WTC11 (cell line): ENCODE measurements at regions not wholly inside any gene's neighbourhood (a gene's known extent, or its start where the extent isn't known, plus 50 kb on each side); places are given as distances from the start of the nearest gene placed in this dataset.

Source experiments
- ATAC-seq: fragments of 200-7000 bp; cut with Tn5 transposase; 2 replicates; pipeline ENCODE4 v1.10.0; 2021; ENCODE audit warnings: mild to moderate bottlenecking, moderate library complexity
- CTCF ChIA-PET: fragments of 300-600 bp; sonication (Branson Sonifier 250); formaldehyde crosslinking; loops from one replicate; lab custom pipeline; 2021; ENCODE audit warnings: antibody characterized with exemption; lab: Charles Lee
- POLR2A ChIA-PET: fragments of 350-600 bp; sonication (Branson Sonifier 250); formaldehyde crosslinking; loops from one replicate; lab custom pipeline; 2021; ENCODE audit warnings: antibody characterized with exemption; lab: Charles Lee
- DNase-seq: peaks from one replicate; pipeline ENCODE4 v3.0.0; 2021; ENCODE audit warnings: low spot score
- H3K27ac Mint-ChIP-seq: 2 replicates; pipeline ENCODE4 v1.8.0; 2021; ENCODE audit warnings: mixed read lengths
- H3K27me3 Mint-ChIP-seq: 2 replicates; pipeline ENCODE4 v1.8.0; 2021; ENCODE audit warnings: low read depth, mild to moderate bottlenecking, moderate library complexity, mixed read lengths
- H3K36me3 Mint-ChIP-seq: 2 replicates; pipeline ENCODE4 v1.8.0; 2021; ENCODE audit warnings: mixed read lengths
- H3K4me1 Mint-ChIP-seq: 2 replicates; pipeline ENCODE4 v1.8.0; 2022; ENCODE audit warnings: mixed read lengths
- H3K4me3 Mint-ChIP-seq: 2 replicates; pipeline ENCODE4 v1.8.0; 2021; ENCODE audit warnings: mild to moderate bottlenecking, moderate library complexity, mixed read lengths
- H3K9me3 Mint-ChIP-seq: 2 replicates; pipeline ENCODE4 v1.8.0; 2021; ENCODE audit warnings: mixed read lengths
- ATF1 ChIP-seq: sonication (generic); formaldehyde crosslinking; IDR thresholded peaks from 2 replicates; pipeline ENCODE4 v1.8.1; 2023; ENCODE audit warnings: mild to moderate bottlenecking, moderate library complexity, missing genetic modification reagents
- GRHL2 ChIP-seq: fragments of 250-450 bp; sonication (Bioruptor Pico); IDR thresholded peaks from 2 replicates; pipeline ENCODE4 v1.8.0; 2022; ENCODE audit warnings: mild to moderate bottlenecking, moderate library complexity; ENCODE audit not compliant: insufficient replicate concordance, severe bottlenecking
- JAZF1 ChIP-seq: fragments of 250-450 bp; sonication (Bioruptor Pico); IDR thresholded peaks from 2 replicates; pipeline ENCODE4 v1.9.0; 2021; ENCODE audit warnings: moderate library complexity, mild to moderate bottlenecking, inconsistent platforms
- KAT7 ChIP-seq: sonication (generic); formaldehyde crosslinking; IDR thresholded peaks from 2 replicates; pipeline ENCODE4 v1.8.1; 2023; ENCODE audit warnings: missing genetic modification reagents, mild to moderate bottlenecking, borderline replicate concordance
- MYBL2 ChIP-seq: sonication (generic); formaldehyde crosslinking; IDR thresholded peaks from 2 replicates; pipeline ENCODE4 v1.8.1; 2023; ENCODE audit warnings: mild to moderate bottlenecking, moderate library complexity, missing genetic modification reagents
- OVOL2 ChIP-seq: fragments of 250-450 bp; sonication (Bioruptor Pico); IDR thresholded peaks from 2 replicates; pipeline ENCODE4 v1.9.0; 2021; ENCODE audit warnings: mild to moderate bottlenecking, borderline replicate concordance
- PRRX2 ChIP-seq: fragments of 250-450 bp; sonication (Bioruptor Pico); IDR thresholded peaks from 2 replicates; pipeline ENCODE4 v1.8.0; 2021; ENCODE audit warnings: mild to moderate bottlenecking
- SMAD4 ChIP-seq: sonication (generic); formaldehyde crosslinking; IDR thresholded peaks from 2 replicates; pipeline ENCODE4 v1.8.0; 2022; ENCODE audit warnings: mild to moderate bottlenecking, missing genetic modification reagents
- SP1 ChIP-seq: sonication (generic); formaldehyde crosslinking; conservative IDR thresholded peaks from 2 replicates; pipeline ENCODE4 v1.8.1; 2022; ENCODE audit warnings: missing genetic modification reagents
- TP53 ChIP-seq: sonication (generic); formaldehyde crosslinking; IDR thresholded peaks from 2 replicates; pipeline ENCODE4 v1.8.1; 2023; ENCODE audit warnings: mild to moderate bottlenecking, missing genetic modification reagents
- TF ChIP-seq, protein P1 (sequence below): sonication (generic); formaldehyde crosslinking; conservative IDR thresholded peaks from 2 replicates; pipeline ENCODE4 v1.8.1; 2022; ENCODE audit warnings: mild to moderate bottlenecking, missing genetic modification reagents
- TF ChIP-seq, protein P2 (sequence below): fragments of 250-450 bp; sonication (Bioruptor Pico); IDR thresholded peaks from 2 replicates; pipeline ENCODE4 v1.8.0; 2021; ENCODE audit warnings: mild to moderate bottlenecking
- TF ChIP-seq, protein P3 (sequence below): fragments of 250-450 bp; sonication (Bioruptor Pico); IDR thresholded peaks from 2 replicates; pipeline ENCODE4 v1.9.0; 2021; ENCODE audit warnings: moderate library complexity, mild to moderate bottlenecking, inconsistent platforms, borderline replicate concordance
- TF ChIP-seq, protein P4 (sequence below): sonication (generic); formaldehyde crosslinking; IDR thresholded peaks from 2 replicates; pipeline ENCODE4 v1.8.1; 2022; ENCODE audit warnings: mild to moderate bottlenecking, missing genetic modification reagents, moderate library complexity, borderline replicate concordance
- TF ChIP-seq, protein P5 (sequence below): sonication (generic); formaldehyde crosslinking; IDR thresholded peaks from 2 replicates; pipeline ENCODE4 v1.8.1; 2023; ENCODE audit warnings: mild to moderate bottlenecking, missing genetic modification reagents
- TF ChIP-seq, protein P6 (sequence below): sonication (generic); formaldehyde crosslinking; IDR thresholded peaks from 2 replicates; pipeline ENCODE4 v1.8.1; 2023; ENCODE audit warnings: mild to moderate bottlenecking, missing genetic modification reagents
- TF ChIP-seq, protein P7 (sequence below): sonication (generic); formaldehyde crosslinking; IDR thresholded peaks from 2 replicates; pipeline ENCODE4 v1.8.1; 2022; ENCODE audit warnings: low read depth, mild to moderate bottlenecking, moderate library complexity, missing genetic modification reagents, borderline replicate concordance
- TF ChIP-seq, protein P8 (sequence below): sonication (generic); formaldehyde crosslinking; IDR thresholded peaks from 2 replicates; pipeline ENCODE4 v1.8.0; 2023; ENCODE audit warnings: missing genetic modification reagents
- TF ChIP-seq, protein P9 (sequence below): sonication (generic); formaldehyde crosslinking; IDR thresholded peaks from 2 replicates; pipeline ENCODE4 v1.8.0; 2022; ENCODE audit warnings: mild to moderate bottlenecking, missing genetic modification reagents
- TF ChIP-seq, protein P10 (sequence below): fragments of 250-450 bp; sonication (Bioruptor Pico); conservative IDR thresholded peaks from 2 replicates; pipeline ENCODE4 v1.9.0; 2021; ENCODE audit warnings: mild to moderate bottlenecking

DNA sequence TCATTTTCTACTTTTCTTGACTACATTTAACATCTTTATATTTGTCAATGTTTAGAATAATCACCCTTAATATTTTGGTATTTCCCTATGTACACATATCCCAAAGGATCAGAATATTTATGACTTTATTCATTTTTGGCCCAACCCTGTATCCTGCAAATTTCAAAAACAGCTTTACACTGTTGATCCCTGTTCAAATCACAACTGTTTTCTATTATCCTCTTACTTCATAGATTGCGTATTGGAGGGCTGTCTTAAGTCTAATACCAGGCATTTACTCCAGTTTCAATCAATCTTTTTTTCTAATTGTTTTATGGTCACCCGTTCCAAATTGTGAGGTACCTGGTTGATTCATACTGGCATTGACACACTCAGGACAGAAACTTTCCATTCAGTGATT, 107.9 kb downstream of the RPL22L1 start:
- ATAC-seq, result no peak

DNA sequence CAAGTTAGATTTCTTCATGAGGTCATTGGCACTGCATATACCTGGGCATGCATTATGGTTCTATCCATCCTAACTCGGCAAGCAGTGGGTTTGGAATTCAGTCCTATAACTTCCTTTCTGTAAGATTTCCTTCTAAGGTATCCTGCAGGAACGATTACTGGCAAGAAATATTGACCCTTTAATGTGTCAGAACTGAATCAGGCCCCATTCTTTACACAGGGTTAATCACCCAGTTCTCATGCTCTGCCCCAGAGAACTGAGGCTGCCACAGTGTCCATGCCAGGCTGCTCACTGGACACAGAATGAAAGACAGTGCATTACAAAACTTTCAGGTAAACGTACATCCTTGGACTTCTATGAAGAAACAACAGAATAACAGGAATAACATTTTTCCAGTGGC, 108.9 kb downstream of the RPL22L1 start:
- no peaks in the 10 kb centered on the region for H3K9me3 Mint-ChIP-seq
- no peak overlapping the region for H3K4me3 Mint-ChIP-seq
- H3K36me3 Mint-ChIP-seq, result no peaks in the 10 kb centered on the region
- H3K27me3 Mint-ChIP-seq, result no peaks in the 10 kb centered on the region
- CTCF ChIA-PET, result no interaction called here
- POLR2A ChIA-PET, result no interaction called here
- peaks cover 3% of the 10 kb centered on the region; the same call in 1 of the 2 replicates for H3K4me1 Mint-ChIP-seq
- ATAC-seq (no peak), DNase-seq (no peak)
- no peak overlapping the region for H3K27ac Mint-ChIP-seq
- TF ChIP-seq, protein P1, sequence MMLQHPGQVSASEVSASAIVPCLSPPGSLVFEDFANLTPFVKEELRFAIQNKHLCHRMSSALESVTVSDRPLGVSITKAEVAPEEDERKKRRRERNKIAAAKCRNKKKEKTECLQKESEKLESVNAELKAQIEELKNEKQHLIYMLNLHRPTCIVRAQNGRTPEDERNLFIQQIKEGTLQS (CRISPR knock-in tag), result no peak
- TF ChIP-seq JAZF1 (CRISPR knock-in tag) (no peak), KAT7 (no peak), PRRX2 (no peak), GRHL2 (CRISPR knock-in tag) (no peak)
- TF ChIP-seq, protein P2, sequence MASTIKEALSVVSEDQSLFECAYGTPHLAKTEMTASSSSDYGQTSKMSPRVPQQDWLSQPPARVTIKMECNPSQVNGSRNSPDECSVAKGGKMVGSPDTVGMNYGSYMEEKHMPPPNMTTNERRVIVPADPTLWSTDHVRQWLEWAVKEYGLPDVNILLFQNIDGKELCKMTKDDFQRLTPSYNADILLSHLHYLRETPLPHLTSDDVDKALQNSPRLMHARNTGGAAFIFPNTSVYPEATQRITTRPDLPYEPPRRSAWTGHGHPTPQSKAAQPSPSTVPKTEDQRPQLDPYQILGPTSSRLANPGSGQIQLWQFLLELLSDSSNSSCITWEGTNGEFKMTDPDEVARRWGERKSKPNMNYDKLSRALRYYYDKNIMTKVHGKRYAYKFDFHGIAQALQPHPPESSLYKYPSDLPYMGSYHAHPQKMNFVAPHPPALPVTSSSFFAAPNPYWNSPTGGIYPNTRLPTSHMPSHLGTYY (CRISPR knock-in tag), result no peak
- TF ChIP-seq, protein P3, sequence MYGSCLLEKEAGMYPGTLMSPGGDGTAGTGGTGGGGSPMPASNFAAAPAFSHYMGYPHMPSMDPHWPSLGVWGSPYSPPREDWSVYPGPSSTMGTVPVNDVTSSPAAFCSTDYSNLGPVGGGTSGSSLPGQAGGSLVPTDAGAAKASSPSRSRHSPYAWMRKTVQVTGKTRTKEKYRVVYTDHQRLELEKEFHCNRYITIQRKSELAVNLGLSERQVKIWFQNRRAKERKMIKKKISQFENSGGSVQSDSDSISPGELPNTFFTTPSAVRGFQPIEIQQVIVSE (CRISPR knock-in tag), result no peak

More for the DNA sequence above, 107.9 kb downstream of the RPL22L1 start:
- Mint-ChIP-seq H3K9me3 (no peaks in the 10 kb centered on the region), H3K4me3 (no peak overlapping the region), H3K27ac (no peak overlapping the region), H3K27me3 (no peaks in the 10 kb centered on the region), H3K4me1 (peaks cover 3% of the 10 kb centered on the region; the same call in 1 of the 2 replicates), H3K36me3 (no peaks in the 10 kb centered on the region)
- ChIA-PET POLR2A (no interaction called here), CTCF (no interaction called here)
- DNase-seq, result no peak
- TF ChIP-seq OVOL2 (CRISPR knock-in tag), result no peak
- TF ChIP-seq SMAD4 (CRISPR knock-in tag), result no peak
- TF ChIP-seq SP1 (CRISPR knock-in tag), result no peak
- TF ChIP-seq, protein P4, sequence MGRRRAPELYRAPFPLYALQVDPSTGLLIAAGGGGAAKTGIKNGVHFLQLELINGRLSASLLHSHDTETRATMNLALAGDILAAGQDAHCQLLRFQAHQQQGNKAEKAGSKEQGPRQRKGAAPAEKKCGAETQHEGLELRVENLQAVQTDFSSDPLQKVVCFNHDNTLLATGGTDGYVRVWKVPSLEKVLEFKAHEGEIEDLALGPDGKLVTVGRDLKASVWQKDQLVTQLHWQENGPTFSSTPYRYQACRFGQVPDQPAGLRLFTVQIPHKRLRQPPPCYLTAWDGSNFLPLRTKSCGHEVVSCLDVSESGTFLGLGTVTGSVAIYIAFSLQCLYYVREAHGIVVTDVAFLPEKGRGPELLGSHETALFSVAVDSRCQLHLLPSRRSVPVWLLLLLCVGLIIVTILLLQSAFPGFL (CRISPR knock-in tag), result no peak
- TF ChIP-seq, protein P5, sequence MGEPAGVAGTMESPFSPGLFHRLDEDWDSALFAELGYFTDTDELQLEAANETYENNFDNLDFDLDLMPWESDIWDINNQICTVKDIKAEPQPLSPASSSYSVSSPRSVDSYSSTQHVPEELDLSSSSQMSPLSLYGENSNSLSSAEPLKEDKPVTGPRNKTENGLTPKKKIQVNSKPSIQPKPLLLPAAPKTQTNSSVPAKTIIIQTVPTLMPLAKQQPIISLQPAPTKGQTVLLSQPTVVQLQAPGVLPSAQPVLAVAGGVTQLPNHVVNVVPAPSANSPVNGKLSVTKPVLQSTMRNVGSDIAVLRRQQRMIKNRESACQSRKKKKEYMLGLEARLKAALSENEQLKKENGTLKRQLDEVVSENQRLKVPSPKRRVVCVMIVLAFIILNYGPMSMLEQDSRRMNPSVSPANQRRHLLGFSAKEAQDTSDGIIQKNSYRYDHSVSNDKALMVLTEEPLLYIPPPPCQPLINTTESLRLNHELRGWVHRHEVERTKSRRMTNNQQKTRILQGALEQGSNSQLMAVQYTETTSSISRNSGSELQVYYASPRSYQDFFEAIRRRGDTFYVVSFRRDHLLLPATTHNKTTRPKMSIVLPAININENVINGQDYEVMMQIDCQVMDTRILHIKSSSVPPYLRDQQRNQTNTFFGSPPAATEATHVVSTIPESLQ (CRISPR knock-in tag), result no peak
- TF ChIP-seq, protein P6, sequence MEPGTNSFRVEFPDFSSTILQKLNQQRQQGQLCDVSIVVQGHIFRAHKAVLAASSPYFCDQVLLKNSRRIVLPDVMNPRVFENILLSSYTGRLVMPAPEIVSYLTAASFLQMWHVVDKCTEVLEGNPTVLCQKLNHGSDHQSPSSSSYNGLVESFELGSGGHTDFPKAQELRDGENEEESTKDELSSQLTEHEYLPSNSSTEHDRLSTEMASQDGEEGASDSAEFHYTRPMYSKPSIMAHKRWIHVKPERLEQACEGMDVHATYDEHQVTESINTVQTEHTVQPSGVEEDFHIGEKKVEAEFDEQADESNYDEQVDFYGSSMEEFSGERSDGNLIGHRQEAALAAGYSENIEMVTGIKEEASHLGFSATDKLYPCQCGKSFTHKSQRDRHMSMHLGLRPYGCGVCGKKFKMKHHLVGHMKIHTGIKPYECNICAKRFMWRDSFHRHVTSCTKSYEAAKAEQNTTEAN (CRISPR knock-in tag), result no peak
- TF ChIP-seq ATF1 (CRISPR knock-in tag), result no peak
- TF ChIP-seq, protein P7, sequence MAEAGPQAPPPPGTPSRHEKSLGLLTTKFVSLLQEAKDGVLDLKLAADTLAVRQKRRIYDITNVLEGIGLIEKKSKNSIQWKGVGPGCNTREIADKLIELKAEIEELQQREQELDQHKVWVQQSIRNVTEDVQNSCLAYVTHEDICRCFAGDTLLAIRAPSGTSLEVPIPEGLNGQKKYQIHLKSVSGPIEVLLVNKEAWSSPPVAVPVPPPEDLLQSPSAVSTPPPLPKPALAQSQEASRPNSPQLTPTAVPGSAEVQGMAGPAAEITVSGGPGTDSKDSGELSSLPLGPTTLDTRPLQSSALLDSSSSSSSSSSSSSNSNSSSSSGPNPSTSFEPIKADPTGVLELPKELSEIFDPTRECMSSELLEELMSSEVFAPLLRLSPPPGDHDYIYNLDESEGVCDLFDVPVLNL (CRISPR knock-in tag), result no peak
- TF ChIP-seq, protein P8, sequence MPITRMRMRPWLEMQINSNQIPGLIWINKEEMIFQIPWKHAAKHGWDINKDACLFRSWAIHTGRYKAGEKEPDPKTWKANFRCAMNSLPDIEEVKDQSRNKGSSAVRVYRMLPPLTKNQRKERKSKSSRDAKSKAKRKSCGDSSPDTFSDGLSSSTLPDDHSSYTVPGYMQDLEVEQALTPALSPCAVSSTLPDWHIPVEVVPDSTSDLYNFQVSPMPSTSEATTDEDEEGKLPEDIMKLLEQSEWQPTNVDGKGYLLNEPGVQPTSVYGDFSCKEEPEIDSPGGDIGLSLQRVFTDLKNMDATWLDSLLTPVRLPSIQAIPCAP (CRISPR knock-in tag), result no peak
- no peak for TF ChIP-seq TP53 (CRISPR knock-in tag)
- TF ChIP-seq, protein P9, sequence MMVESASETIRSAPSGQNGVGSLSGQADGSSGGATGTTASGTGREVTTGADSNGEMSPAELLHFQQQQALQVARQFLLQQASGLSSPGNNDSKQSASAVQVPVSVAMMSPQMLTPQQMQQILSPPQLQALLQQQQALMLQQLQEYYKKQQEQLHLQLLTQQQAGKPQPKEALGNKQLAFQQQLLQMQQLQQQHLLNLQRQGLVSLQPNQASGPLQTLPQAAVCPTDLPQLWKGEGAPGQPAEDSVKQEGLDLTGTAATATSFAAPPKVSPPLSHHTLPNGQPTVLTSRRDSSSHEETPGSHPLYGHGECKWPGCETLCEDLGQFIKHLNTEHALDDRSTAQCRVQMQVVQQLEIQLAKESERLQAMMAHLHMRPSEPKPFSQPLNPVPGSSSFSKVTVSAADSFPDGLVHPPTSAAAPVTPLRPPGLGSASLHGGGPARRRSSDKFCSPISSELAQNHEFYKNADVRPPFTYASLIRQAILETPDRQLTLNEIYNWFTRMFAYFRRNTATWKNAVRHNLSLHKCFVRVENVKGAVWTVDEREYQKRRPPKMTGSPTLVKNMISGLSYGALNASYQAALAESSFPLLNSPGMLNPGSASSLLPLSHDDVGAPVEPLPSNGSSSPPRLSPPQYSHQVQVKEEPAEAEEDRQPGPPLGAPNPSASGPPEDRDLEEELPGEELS (CRISPR knock-in tag), result no peak
- TF ChIP-seq, protein P10, sequence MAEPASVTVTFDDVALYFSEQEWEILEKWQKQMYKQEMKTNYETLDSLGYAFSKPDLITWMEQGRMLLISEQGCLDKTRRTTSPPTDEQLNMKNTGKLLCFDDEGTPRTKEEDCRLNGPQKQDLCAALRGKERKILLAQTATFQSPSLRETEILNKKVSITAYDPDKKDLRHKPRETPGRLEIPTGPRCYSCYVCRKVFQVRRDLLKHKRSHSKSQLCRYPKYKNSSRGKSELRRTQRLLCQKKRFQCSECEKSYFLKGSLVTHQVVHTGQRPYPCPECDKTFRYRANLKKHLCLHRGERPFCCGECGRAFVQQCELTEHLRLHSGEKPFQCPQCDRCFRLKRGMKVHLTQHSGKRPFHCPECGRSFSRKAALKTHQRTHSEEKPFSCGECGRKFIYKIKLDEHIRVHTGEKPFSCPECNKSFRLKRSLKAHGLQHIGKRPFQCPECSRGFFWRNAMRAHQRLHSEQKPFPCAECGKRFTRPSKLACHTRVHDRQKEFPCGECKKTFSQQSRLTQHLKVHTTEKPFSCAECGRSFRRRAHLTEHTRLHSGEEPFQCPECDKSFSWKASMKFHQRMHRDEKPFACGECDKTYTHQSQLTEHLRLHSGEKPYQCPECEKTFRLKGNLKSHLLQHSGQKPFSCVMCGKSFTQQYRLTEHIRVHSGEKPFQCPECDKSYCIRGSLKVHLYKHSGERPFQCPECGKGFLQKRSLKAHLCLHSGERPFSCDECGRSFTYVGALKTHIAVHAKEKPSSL (CRISPR knock-in tag), result no peak
- TF ChIP-seq MYBL2 (CRISPR knock-in tag), result no peak
- TF ChIP-seq, all 79 proteins: peak for 0
